ENCODE measurements at regions not wholly inside any gene's neighbourhood (a gene's known extent, or its start where the extent isn't known, plus 50 kb on each side); places are given as distances from the start of the nearest gene placed in this dataset.
"Not testable (repeated sequence)": the region's sequence is repeated elsewhere in the genome, so short reads cannot be mapped to it uniquely, and the experiment has no call there.

GRCh38 chr12:58654021-58654420 is 266.3 kb downstream of the LRIG3 start:
- DNase-seq (no peak), ATAC-seq (no peak)
- Mint-ChIP-seq H3K27me3 (peaks cover 0 to 3% (median 0%) of the 10 kb centered on the region in 5 donors), H3K4me3 (no peak overlapping the region), H3K27ac (no peak overlapping the region), H3K9me3 (peaks cover 0 to 12% (median 4%) of the 10 kb centered on the region in 9 donors), H3K4me1 (peaks cover 0 to 2% (median 0%) of the 10 kb centered on the region in 4 donors), H3K36me3 (no peaks in the 10 kb centered on the region)
- POLR2A ChIA-PET, result no interaction called here

- POLR2A ChIA-PET, result no interaction called here
- Mint-ChIP-seq H3K9me3 (peaks cover 0 to 16% (median 7%) of the 10 kb centered on the region in 9 donors), H3K4me3 (no peak overlapping the region), H3K36me3 (no peaks in the 10 kb centered on the region), H3K4me1 (peaks cover 0 to 2% (median 0%) of the 10 kb centered on the region in 4 donors), H3K27ac (no peak overlapping the region), H3K27me3 (peaks cover 0 to 3% (median 0%) of the 10 kb centered on the region in 5 donors)
- DNase-seq, result no peak
- ATAC-seq, result no peak
Measured at GRCh38 chr12:58655375-58655774, 264.9 kb downstream of the LRIG3 start.

GRCh38 chr12:58656254-58657009 is 263.9 kb downstream of the LRIG3 start:
- H3K36me3 Mint-ChIP-seq, result no peaks in the 10 kb centered on the region
- POLR2A ChIA-PET, result no interaction called here
- H3K4me3 Mint-ChIP-seq, result no peak overlapping the region
- DNase-seq (no peak), ATAC-seq (no peak)
- no peak overlapping the region for H3K27ac Mint-ChIP-seq
- H3K27me3 Mint-ChIP-seq, result peaks cover 0 to 3% (median 0%) of the 10 kb centered on the region in 5 donors
- H3K4me1 Mint-ChIP-seq, result peaks cover 0 to 2% (median 0%) of the 10 kb centered on the region in 4 donors
- peaks cover 0 to 15% (median 7%) of the 10 kb centered on the region in 9 donors for H3K9me3 Mint-ChIP-seq

- peaks cover 0 to 12% (median 7%) of the 10 kb centered on the region in 9 donors for H3K9me3 Mint-ChIP-seq
- DNase-seq, result no peak
- no peak overlapping the region for H3K4me3 Mint-ChIP-seq
- H3K27ac Mint-ChIP-seq, result no peak overlapping the region
- peaks cover 0 to 3% (median 0%) of the 10 kb centered on the region in 5 donors for H3K27me3 Mint-ChIP-seq
- peaks cover 0 to 2% (median 0%) of the 10 kb centered on the region in 4 donors for H3K4me1 Mint-ChIP-seq
- no peak for ATAC-seq
- POLR2A ChIA-PET, result no interaction called here
- no peaks in the 10 kb centered on the region for H3K36me3 Mint-ChIP-seq
Measured at GRCh38 chr12:58657190-58657589, 263.1 kb downstream of the LRIG3 start.

- DNase-seq (no peak), ATAC-seq (no peak)
- H3K36me3 Mint-ChIP-seq, result no peaks in the 10 kb centered on the region
- POLR2A ChIA-PET, result no interaction called here
- H3K27ac Mint-ChIP-seq, result no peak overlapping the region
- H3K27me3 Mint-ChIP-seq, result no peaks in the 10 kb centered on the region
- H3K9me3 Mint-ChIP-seq, result peaks cover 0 to 14% (median 4%) of the 10 kb centered on the region in 9 donors
- H3K4me1 Mint-ChIP-seq, result no peaks in the 10 kb centered on the region
- no peak overlapping the region for H3K4me3 Mint-ChIP-seq
Measured at GRCh38 chr12:58665375-58665774, 254.9 kb downstream of the LRIG3 start.

- DNase-seq (no peak), ATAC-seq (no peak)
- Mint-ChIP-seq H3K27me3 (no peaks in the 10 kb centered on the region), H3K4me1 (no peaks in the 10 kb centered on the region), H3K4me3 (no peak overlapping the region), H3K36me3 (no peaks in the 10 kb centered on the region), H3K9me3 (peaks cover 0 to 18% (median 8%) of the 10 kb centered on the region in 9 donors), H3K27ac (no peak overlapping the region)
- POLR2A ChIA-PET, result no interaction called here
Measured at GRCh38 chr12:58668233-58668632, 252.1 kb downstream of the LRIG3 start.

GRCh38 chr12:58668871-58669270 is 251.4 kb downstream of the LRIG3 start:
- no peaks in the 10 kb centered on the region for H3K36me3 Mint-ChIP-seq
- no peaks in the 10 kb centered on the region for H3K27me3 Mint-ChIP-seq
- H3K9me3 Mint-ChIP-seq, result peaks cover 0 to 18% (median 8%) of the 10 kb centered on the region in 9 donors
- DNase-seq (no peak), ATAC-seq (no peak)
- POLR2A ChIA-PET, result no interaction called here
- H3K4me3 Mint-ChIP-seq, result no peak overlapping the region
- H3K4me1 Mint-ChIP-seq, result no peaks in the 10 kb centered on the region
- H3K27ac Mint-ChIP-seq, result no peak overlapping the region

- Mint-ChIP-seq H3K27ac (no peak overlapping the region), H3K36me3 (no peaks in the 10 kb centered on the region), H3K4me3 (no peak overlapping the region), H3K9me3 (peaks cover 0 to 18% (median 6%) of the 10 kb centered on the region in 9 donors), H3K27me3 (no peaks in the 10 kb centered on the region), H3K4me1 (peaks cover 0 to 2% (median 0%) of the 10 kb centered on the region in 4 donors)
- DNase-seq (no peak), ATAC-seq (no peak)
- POLR2A ChIA-PET, result no interaction called here
Measured at GRCh38 chr12:58670623-58671022, 249.7 kb downstream of the LRIG3 start.

GRCh38 chr12:58671196-58671595 is 249.1 kb downstream of the LRIG3 start:
- POLR2A ChIA-PET, result no interaction called here
- peaks cover 0 to 2% (median 0%) of the 10 kb centered on the region in 4 donors for H3K4me1 Mint-ChIP-seq
- DNase-seq (no peak), ATAC-seq (no peak)
- no peak overlapping the region for H3K27ac Mint-ChIP-seq
- peaks cover 0 to 18% (median 6%) of the 10 kb centered on the region in 9 donors for H3K9me3 Mint-ChIP-seq
- no peaks in the 10 kb centered on the region for H3K27me3 Mint-ChIP-seq
- no peaks in the 10 kb centered on the region for H3K36me3 Mint-ChIP-seq
- H3K4me3 Mint-ChIP-seq, result no peak overlapping the region

GRCh38 chr12:58673021-58673420 is 247.3 kb downstream of the LRIG3 start:
- peaks cover 2 to 16% (median 6%) of the 10 kb centered on the region in 9 donors for H3K9me3 Mint-ChIP-seq
- H3K4me3 Mint-ChIP-seq, result no peak overlapping the region
- DNase-seq, result no peak
- ATAC-seq, result no peak
- POLR2A ChIA-PET, result no interaction called here
- peaks cover 0 to under 1% (median 0%) of the 10 kb centered on the region in 3 donors for H3K36me3 Mint-ChIP-seq
- peaks cover 0 to 2% (median 0%) of the 10 kb centered on the region in 4 donors for H3K4me1 Mint-ChIP-seq
- H3K27me3 Mint-ChIP-seq, result no peaks in the 10 kb centered on the region
- H3K27ac Mint-ChIP-seq, result no peak overlapping the region

- H3K9me3 Mint-ChIP-seq, result peaks cover 10 to 36% (median 26%) of the 10 kb centered on the region in 9 donors
- POLR2A ChIA-PET, H3K36me3 Mint-ChIP-seq, H3K27ac Mint-ChIP-seq, H3K4me3 Mint-ChIP-seq, ATAC-seq, H3K27me3 Mint-ChIP-seq, H3K4me1 Mint-ChIP-seq, DNase-seq: not testable (repeated sequence)
Measured at GRCh38 chr12:58677833-58678232, 242.5 kb downstream of the LRIG3 start.

- ATAC-seq, result no peak
- H3K27ac Mint-ChIP-seq, result no peak overlapping the region
- peaks cover 0 to 7% (median 3%) of the 10 kb centered on the region in 3 donors for H3K36me3 Mint-ChIP-seq
- no peak for DNase-seq
- H3K4me1 Mint-ChIP-seq, result peaks cover 0 to 2% (median 0%) of the 10 kb centered on the region in 4 donors
- H3K9me3 Mint-ChIP-seq, result peaks cover 10 to 36% (median 26%) of the 10 kb centered on the region in 9 donors
- POLR2A ChIA-PET, result no interaction called here
- H3K4me3 Mint-ChIP-seq, result no peak overlapping the region
- no peaks in the 10 kb centered on the region for H3K27me3 Mint-ChIP-seq
Measured at GRCh38 chr12:58678753-58679152, 241.6 kb downstream of the LRIG3 start.

GRCh38 chr12:58681730-58682129 is 238.6 kb downstream of the LRIG3 start:
- ATAC-seq (no peak), DNase-seq (no peak)
- no peaks in the 10 kb centered on the region for H3K27me3 Mint-ChIP-seq
- H3K36me3 Mint-ChIP-seq, result peaks cover 0 to 7% (median 3%) of the 10 kb centered on the region in 3 donors
- H3K4me3 Mint-ChIP-seq, result no peak overlapping the region
- POLR2A ChIA-PET, result no interaction called here
- H3K27ac Mint-ChIP-seq, result no peak overlapping the region
- peaks cover 9 to 38% (median 22%) of the 10 kb centered on the region in 9 donors for H3K9me3 Mint-ChIP-seq
- no peaks in the 10 kb centered on the region for H3K4me1 Mint-ChIP-seq

GRCh38 chr12:58695263-58695662 is 225.0 kb downstream of the LRIG3 start:
- no peak overlapping the region for H3K27ac Mint-ChIP-seq
- no peak overlapping the region for H3K4me3 Mint-ChIP-seq
- H3K9me3 Mint-ChIP-seq, result peaks cover 15 to 53% (median 23%) of the 10 kb centered on the region in 9 donors
- H3K36me3 Mint-ChIP-seq, result peaks cover 0 to 7% (median 0%) of the 10 kb centered on the region in 3 donors
- no peaks in the 10 kb centered on the region for H3K27me3 Mint-ChIP-seq
- no peak for ATAC-seq
- H3K4me1 Mint-ChIP-seq, result no peaks in the 10 kb centered on the region
- DNase-seq, result no peak
- POLR2A ChIA-PET, result no interaction called here

Measured in naive thymus-derived CD8-positive, alpha-beta T cell (primary cell).